GM12892 (cell line): ENCODE measurements at regions not wholly inside any gene's neighbourhood (a gene's known extent, or its start where the extent isn't known, plus 50 kb on each side); places are given as distances from the start of the nearest gene placed in this dataset.

Experiments used
- POLR2A ChIP-seq: IDR thresholded peaks from 2 replicates; pipeline ENCODE4 v1.6.1; 2011; ENCODE audit warnings: low read depth, low read length, control low read depth
- POLR2AphosphoS5 ChIP-seq: IDR thresholded peaks from 2 replicates; pipeline ENCODE4 v1.6.1; 2011; ENCODE audit warnings: low read depth, low read length, control low read depth
- TAF1 ChIP-seq: IDR thresholded peaks from 2 replicates; pipeline ENCODE4 v1.6.1; 2011; ENCODE audit warnings: low read depth, mild to moderate bottlenecking, control low read depth, low read length, borderline replicate concordance

GRCh38 chr13:79933389-79933788, 407.5 kb downstream of the SPRY2 start:
- TF ChIP-seq POLR2A (no peak), POLR2AphosphoS5 (no peak), TAF1 (no peak)
